ENCODE measurements at regions not wholly inside any gene's neighbourhood (a gene's known extent, or its start where the extent isn't known, plus 50 kb on each side); places are given as distances from the start of the nearest gene placed in this dataset.

DNA sequence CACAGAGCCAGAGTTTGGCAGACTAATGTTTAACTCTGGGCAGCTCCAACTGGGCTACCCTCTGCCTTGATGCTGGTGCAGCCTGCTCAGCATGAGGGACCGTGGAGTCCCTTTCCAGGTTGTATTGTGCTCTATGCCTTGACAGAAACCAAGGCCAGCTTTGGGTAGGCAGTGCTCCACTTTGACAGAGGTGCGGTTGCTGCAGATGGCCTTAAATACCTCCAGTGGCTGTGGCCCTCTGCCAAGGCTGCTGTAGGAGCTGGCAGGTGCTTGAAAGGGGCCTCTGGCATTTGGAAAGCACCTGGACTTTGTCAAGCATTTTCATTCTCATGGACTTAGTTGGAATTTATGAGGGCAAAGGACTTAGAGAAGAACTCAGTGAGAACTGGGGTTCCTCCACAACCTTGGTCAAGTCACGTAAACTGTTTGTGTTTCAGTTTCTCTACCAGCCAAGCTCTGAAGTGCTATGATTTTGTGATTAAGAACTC, 249.7 kb upstream of the ZNF462 start:
- H3K27ac ChIP-seq (ENCODE audit: low read length), result no peak overlapping the region
- H3K9me3 ChIP-seq (ENCODE audit: low read length), result no peaks in the 10 kb centered on the region
- H3K4me2 ChIP-seq (ENCODE audit: low read depth, low read length, poor library complexity, severe bottlenecking), result no peak overlapping the region
- H2AFZ ChIP-seq (ENCODE audit: low read length), result no peak overlapping the region
- no peaks in the 10 kb centered on the region for H3K4me1 ChIP-seq (ENCODE audit: low read length)
- no peak for DNase-seq
- no peak overlapping the region for H3K9ac ChIP-seq (ENCODE audit: low read length)
- no peaks in the 10 kb centered on the region for H3K79me2 ChIP-seq (ENCODE audit: low read length)
- H3K9me2 ChIP-seq (replicated peaks; ENCODE audit: insufficient read depth, low read length), result no peaks in the 10 kb centered on the region
- H3K36me3 ChIP-seq (ENCODE audit: insufficient read depth, low read length), result no peaks in the 10 kb centered on the region
- H3K4me3 ChIP-seq (ENCODE audit: low read length), result no peak overlapping the region
- H3K27me3 ChIP-seq (ENCODE audit: low read length), result no peaks in the 10 kb centered on the region
- H4K20me1 ChIP-seq (ENCODE audit: insufficient read depth, low read depth, low read length), result no peaks in the 10 kb centered on the region

DNA sequence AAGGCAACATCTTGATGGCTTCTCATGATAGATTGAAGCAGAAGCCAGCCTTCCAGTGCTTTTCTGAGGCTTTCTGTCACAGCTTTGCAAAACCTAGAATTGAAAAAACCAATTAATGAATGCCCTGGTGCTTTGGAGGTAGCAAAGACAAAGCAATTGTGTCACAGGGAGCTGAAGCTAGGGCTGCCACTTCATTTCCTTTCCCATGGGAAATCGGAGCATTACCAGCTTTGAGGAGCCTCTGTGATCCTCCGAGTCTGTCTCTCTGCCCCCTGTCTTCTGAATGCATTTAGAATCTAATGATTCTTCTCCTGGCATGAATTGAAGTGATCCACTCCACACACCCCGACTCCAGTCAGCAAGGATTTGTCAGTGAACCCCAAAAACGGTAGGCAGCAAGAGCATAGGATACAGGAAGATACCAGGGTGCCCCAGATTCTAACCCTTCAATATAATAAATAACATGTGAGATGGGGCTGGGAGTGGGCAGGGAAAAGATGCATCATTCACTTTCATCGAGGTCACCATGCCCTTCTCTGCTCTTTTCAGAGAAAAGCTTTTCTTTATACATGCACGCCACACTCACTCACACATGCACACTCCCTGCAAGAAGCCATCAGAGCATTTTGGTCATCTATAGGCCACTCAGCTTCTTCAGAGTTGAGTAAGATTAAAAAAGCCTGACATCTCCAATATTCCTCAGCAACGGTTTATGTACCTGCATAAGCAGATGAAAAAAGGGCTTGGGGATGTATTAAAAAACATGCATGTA, 247.7 kb upstream of the ZNF462 start:
- Histone ChIP-seq H3K79me2 (ENCODE audit: low read length) (no peaks in the 10 kb centered on the region), H3K9me3 (ENCODE audit: low read length) (no peaks in the 10 kb centered on the region), H3K9me2 (replicated peaks; ENCODE audit: insufficient read depth, low read length) (no peaks in the 10 kb centered on the region), H3K27ac (ENCODE audit: low read length) (no peak overlapping the region), H3K4me3 (ENCODE audit: low read length) (no peak overlapping the region), H2AFZ (ENCODE audit: low read length) (no peak overlapping the region), H3K27me3 (ENCODE audit: low read length) (no peaks in the 10 kb centered on the region), H3K36me3 (ENCODE audit: insufficient read depth, low read length) (no peaks in the 10 kb centered on the region), H3K4me1 (ENCODE audit: low read length) (no peaks in the 10 kb centered on the region), H3K9ac (ENCODE audit: low read length) (no peak overlapping the region), H3K4me2 (ENCODE audit: low read depth, low read length, poor library complexity, severe bottlenecking) (no peak overlapping the region), H4K20me1 (ENCODE audit: insufficient read depth, low read depth, low read length) (no peaks in the 10 kb centered on the region)
- DNase-seq, result no peak

DNA sequence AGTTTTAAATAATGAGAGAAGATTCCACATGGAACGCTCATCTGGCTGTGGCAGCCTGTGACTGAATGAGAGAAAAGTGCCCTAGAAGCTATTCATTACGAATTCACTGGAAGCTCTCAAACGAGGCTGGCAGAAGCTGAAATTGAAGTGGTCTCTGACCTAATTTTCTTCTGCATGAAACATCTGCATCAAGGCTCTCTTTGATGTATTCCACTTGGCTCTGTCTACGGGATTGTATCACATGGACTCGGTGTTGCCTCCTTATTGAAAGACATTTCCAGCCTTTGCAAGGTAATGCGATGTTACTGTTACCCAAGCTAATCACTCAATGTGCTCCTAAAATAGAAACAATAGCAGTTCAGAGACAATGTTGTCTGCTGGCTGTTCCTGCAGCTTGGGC, 246.9 kb upstream of the ZNF462 start:
- Histone ChIP-seq H3K79me2 (ENCODE audit: low read length) (no peaks in the 10 kb centered on the region), H3K9ac (ENCODE audit: low read length) (no peak overlapping the region), H3K9me2 (replicated peaks; ENCODE audit: insufficient read depth, low read length) (no peaks in the 10 kb centered on the region), H3K9me3 (ENCODE audit: low read length) (no peaks in the 10 kb centered on the region), H3K4me2 (ENCODE audit: low read depth, low read length, poor library complexity, severe bottlenecking) (no peak overlapping the region), H3K36me3 (ENCODE audit: insufficient read depth, low read length) (no peaks in the 10 kb centered on the region), H3K4me3 (ENCODE audit: low read length) (no peak overlapping the region), H4K20me1 (ENCODE audit: insufficient read depth, low read depth, low read length) (no peaks in the 10 kb centered on the region), H2AFZ (ENCODE audit: low read length) (no peak overlapping the region), H3K27me3 (ENCODE audit: low read length) (no peaks in the 10 kb centered on the region), H3K27ac (ENCODE audit: low read length) (no peak overlapping the region), H3K4me1 (ENCODE audit: low read length) (no peaks in the 10 kb centered on the region)
- no peak for DNase-seq

DNA sequence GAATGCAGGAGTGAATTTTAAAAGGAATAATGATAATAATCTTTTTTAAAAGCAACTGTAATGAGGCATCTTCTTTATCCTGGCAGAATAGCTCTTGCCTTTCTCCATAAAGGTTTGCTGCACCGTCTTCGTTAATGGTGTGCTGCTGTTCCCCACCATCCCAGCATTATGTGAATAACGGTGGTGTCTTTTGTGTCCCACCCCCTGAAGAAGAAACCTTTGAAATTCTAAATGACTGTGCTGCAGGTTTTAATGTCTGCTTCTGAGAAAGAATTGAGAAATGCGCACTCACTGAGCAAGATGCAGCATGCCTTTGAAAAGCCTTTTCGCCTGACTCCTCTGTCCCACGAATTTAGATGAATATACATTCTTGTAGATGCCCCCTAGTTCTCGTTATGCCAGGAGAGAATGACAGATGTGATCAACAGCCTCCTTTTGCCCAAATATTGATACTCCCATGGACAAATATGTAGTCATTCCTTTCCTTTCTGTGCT, 246.1 kb upstream of the ZNF462 start:
- Histone ChIP-seq H3K36me3 (ENCODE audit: insufficient read depth, low read length) (no peaks in the 10 kb centered on the region), H3K4me1 (ENCODE audit: low read length) (no peaks in the 10 kb centered on the region), H3K9me3 (ENCODE audit: low read length) (no peaks in the 10 kb centered on the region), H3K79me2 (ENCODE audit: low read length) (no peaks in the 10 kb centered on the region), H3K4me3 (ENCODE audit: low read length) (no peak overlapping the region), H3K27ac (ENCODE audit: low read length) (no peak overlapping the region), H3K9me2 (replicated peaks; ENCODE audit: insufficient read depth, low read length) (no peaks in the 10 kb centered on the region), H4K20me1 (ENCODE audit: insufficient read depth, low read depth, low read length) (no peaks in the 10 kb centered on the region), H2AFZ (ENCODE audit: low read length) (no peak overlapping the region), H3K27me3 (ENCODE audit: low read length) (no peaks in the 10 kb centered on the region), H3K4me2 (ENCODE audit: low read depth, low read length, poor library complexity, severe bottlenecking) (no peak overlapping the region), H3K9ac (ENCODE audit: low read length) (no peak overlapping the region)
- no peak for DNase-seq

DNA sequence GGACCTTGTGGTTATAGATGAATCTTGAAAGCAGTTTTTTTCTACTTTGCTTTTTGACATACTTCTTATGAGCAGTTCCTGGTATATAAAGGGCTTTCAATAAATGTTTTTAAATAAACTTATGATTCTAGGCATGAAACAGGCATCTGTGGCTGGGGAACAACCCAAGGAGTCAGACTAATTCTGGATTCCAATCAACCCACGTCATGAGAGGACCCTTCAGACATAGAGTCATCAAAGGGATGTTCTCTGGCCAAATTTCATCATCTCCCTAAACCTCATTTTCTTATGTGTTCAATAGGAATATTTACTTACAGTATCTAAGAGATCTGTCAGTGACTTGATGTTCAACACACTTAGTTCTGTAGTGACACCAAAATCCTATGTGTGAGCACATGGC, 243.8 kb upstream of the ZNF462 start:
- no peaks in the 10 kb centered on the region for H3K9me3 ChIP-seq (ENCODE audit: low read length)
- H3K9me2 ChIP-seq (replicated peaks; ENCODE audit: insufficient read depth, low read length), result no peaks in the 10 kb centered on the region
- H3K4me1 ChIP-seq (ENCODE audit: low read length), result no peaks in the 10 kb centered on the region
- H3K79me2 ChIP-seq (ENCODE audit: low read length), result no peaks in the 10 kb centered on the region
- no peak for DNase-seq
- no peak overlapping the region for H3K27ac ChIP-seq (ENCODE audit: low read length)
- H3K27me3 ChIP-seq (ENCODE audit: low read length), result no peaks in the 10 kb centered on the region
- H3K36me3 ChIP-seq (ENCODE audit: insufficient read depth, low read length), result no peaks in the 10 kb centered on the region
- H3K9ac ChIP-seq (ENCODE audit: low read length), result no peak overlapping the region
- no peak overlapping the region for H2AFZ ChIP-seq (ENCODE audit: low read length)
- no peaks in the 10 kb centered on the region for H4K20me1 ChIP-seq (ENCODE audit: insufficient read depth, low read depth, low read length)
- no peak overlapping the region for H3K4me2 ChIP-seq (ENCODE audit: low read depth, low read length, poor library complexity, severe bottlenecking)
- H3K4me3 ChIP-seq (ENCODE audit: low read length), result no peak overlapping the region

DNA sequence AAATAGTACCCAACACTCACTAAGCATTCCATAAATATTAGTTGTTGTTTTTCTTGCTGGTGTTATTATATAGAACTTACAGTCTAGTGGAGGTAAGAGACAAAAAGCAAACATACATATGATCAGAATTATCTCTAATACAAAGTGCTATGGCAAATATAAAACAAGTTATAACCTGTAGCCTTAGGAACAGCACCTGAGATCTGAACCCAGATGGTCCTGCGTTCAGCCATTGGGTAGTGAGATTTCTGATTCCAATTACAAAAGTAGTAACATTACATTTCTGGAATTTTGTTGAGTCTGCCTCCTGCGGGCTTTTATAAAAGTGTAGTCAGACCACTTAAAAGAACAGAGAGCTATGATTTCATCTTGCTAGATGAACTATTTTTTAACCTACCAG, 242.9 kb upstream of the ZNF462 start:
- no peak for DNase-seq
- H3K27ac ChIP-seq (ENCODE audit: low read length), result no peak overlapping the region
- H4K20me1 ChIP-seq (ENCODE audit: insufficient read depth, low read depth, low read length), result no peaks in the 10 kb centered on the region
- no peak overlapping the region for H3K9ac ChIP-seq (ENCODE audit: low read length)
- no peaks in the 10 kb centered on the region for H3K27me3 ChIP-seq (ENCODE audit: low read length)
- no peak overlapping the region for H3K4me3 ChIP-seq (ENCODE audit: low read length)
- H3K9me2 ChIP-seq (replicated peaks; ENCODE audit: insufficient read depth, low read length), result no peaks in the 10 kb centered on the region
- no peaks in the 10 kb centered on the region for H3K9me3 ChIP-seq (ENCODE audit: low read length)
- no peaks in the 10 kb centered on the region for H3K79me2 ChIP-seq (ENCODE audit: low read length)
- no peak overlapping the region for H3K4me2 ChIP-seq (ENCODE audit: low read depth, low read length, poor library complexity, severe bottlenecking)
- no peak overlapping the region for H2AFZ ChIP-seq (ENCODE audit: low read length)
- no peaks in the 10 kb centered on the region for H3K36me3 ChIP-seq (ENCODE audit: insufficient read depth, low read length)
- no peaks in the 10 kb centered on the region for H3K4me1 ChIP-seq (ENCODE audit: low read length)

DNA sequence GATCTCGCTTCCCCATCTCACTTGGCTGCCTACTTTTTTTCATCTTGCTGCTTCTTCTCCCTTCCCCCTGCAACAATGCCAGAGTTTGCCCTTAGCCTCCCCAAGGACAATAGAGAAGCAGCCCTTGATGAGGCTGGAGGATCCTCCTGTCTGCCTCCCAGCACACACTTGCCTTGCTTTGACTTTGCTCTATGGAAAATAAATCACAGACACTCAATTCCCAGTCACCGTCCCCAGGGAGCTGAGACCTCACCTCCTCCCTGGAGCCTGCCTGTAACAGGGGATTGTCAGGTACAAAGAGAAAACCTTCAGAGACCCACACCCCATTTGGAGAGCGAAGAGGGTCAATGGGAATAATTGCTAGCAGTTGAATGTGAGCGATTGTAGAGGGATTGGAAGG, 242.1 kb upstream of the ZNF462 start:
- no peaks in the 10 kb centered on the region for H3K9me3 ChIP-seq (ENCODE audit: low read length)
- no peaks in the 10 kb centered on the region for H4K20me1 ChIP-seq (ENCODE audit: insufficient read depth, low read depth, low read length)
- H3K9ac ChIP-seq (ENCODE audit: low read length), result no peak overlapping the region
- no peaks in the 10 kb centered on the region for H3K27me3 ChIP-seq (ENCODE audit: low read length)
- H3K4me2 ChIP-seq (ENCODE audit: low read depth, low read length, poor library complexity, severe bottlenecking), result no peak overlapping the region
- H3K36me3 ChIP-seq (ENCODE audit: insufficient read depth, low read length), result no peaks in the 10 kb centered on the region
- DNase-seq, result no peak
- no peaks in the 10 kb centered on the region for H3K4me1 ChIP-seq (ENCODE audit: low read length)
- no peak overlapping the region for H2AFZ ChIP-seq (ENCODE audit: low read length)
- no peak overlapping the region for H3K4me3 ChIP-seq (ENCODE audit: low read length)
- no peak overlapping the region for H3K27ac ChIP-seq (ENCODE audit: low read length)
- H3K79me2 ChIP-seq (ENCODE audit: low read length), result no peaks in the 10 kb centered on the region
- no peaks in the 10 kb centered on the region for H3K9me2 ChIP-seq (replicated peaks; ENCODE audit: insufficient read depth, low read length)

DNA sequence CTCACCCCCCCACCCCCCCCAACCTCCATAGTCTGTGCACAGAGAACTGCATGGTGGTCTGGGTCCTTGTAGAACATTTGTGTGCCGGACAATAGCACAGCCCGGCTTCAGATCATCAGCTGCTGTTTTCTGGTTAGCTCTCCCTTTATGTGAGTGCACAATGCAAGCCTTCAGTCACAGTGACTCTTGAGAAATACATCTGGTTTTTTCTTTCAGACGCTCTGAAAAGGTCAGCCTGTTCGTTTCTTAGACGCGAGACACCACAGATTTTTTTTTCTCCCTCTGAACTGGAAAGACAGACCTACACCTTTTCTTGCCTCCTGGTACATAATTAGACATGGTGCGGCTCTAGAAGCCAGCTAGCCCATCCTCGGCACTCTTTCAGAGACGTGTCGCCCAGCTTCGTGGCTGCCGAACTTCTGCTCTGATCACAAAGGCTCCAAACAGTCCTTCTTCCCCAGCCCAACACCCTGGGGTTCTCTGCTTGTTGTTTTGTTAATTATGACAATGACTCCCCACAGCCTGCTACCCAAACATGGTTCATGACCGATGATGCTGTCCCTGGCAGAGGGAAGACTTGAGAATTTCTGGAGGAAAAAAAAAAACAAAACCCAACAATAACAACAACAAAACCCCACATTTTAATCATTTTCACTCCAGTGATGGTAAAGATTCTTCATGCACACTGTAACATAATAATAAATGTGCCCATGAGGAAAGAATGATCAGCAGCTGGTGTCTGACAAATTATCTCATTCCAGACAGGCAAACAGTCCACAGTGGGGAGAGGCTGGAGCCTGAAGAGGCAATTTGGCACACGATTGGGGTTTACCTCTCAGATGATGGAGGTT, 241.4 kb upstream of the ZNF462 start:
- H3K4me3 ChIP-seq (ENCODE audit: low read length), result no peak overlapping the region
- H3K9me3 ChIP-seq (ENCODE audit: low read length), result no peaks in the 10 kb centered on the region
- H3K27me3 ChIP-seq (ENCODE audit: low read length), result no peaks in the 10 kb centered on the region
- no peaks in the 10 kb centered on the region for H4K20me1 ChIP-seq (ENCODE audit: insufficient read depth, low read depth, low read length)
- no peak overlapping the region for H3K4me2 ChIP-seq (ENCODE audit: low read depth, low read length, poor library complexity, severe bottlenecking)
- H3K79me2 ChIP-seq (ENCODE audit: low read length), result no peaks in the 10 kb centered on the region
- no peaks in the 10 kb centered on the region for H3K9me2 ChIP-seq (replicated peaks; ENCODE audit: insufficient read depth, low read length)
- H3K9ac ChIP-seq (ENCODE audit: low read length), result no peak overlapping the region
- H3K4me1 ChIP-seq (ENCODE audit: low read length), result no peaks in the 10 kb centered on the region
- H3K27ac ChIP-seq (ENCODE audit: low read length), result no peak overlapping the region
- no peak overlapping the region for H2AFZ ChIP-seq (ENCODE audit: low read length)
- H3K36me3 ChIP-seq (ENCODE audit: insufficient read depth, low read length), result no peaks in the 10 kb centered on the region
- no peak for DNase-seq

Data from Karpas-422 (cell line).